Hepatocyte (in vitro differentiated cells): ENCODE measurements at regions not wholly inside any gene's neighbourhood (a gene's known extent, or its start where the extent isn't known, plus 50 kb on each side); places are given as distances from the start of the nearest gene placed in this dataset.

Source experiments
- EZH2 ChIP-seq: fragments of 200-600 bp; sonication (generic); IDR thresholded peaks from 2 replicates; pipeline ENCODE4 v1.6.1; 2016; ENCODE audit warnings: antibody characterized with exemption, mild to moderate bottlenecking, borderline replicate concordance
- EZH2phosphoT487 ChIP-seq: fragments of 200-600 bp; sonication (generic); IDR thresholded peaks from one replicate; pipeline ENCODE4 v1.6.1; 2018; ENCODE audit warnings: antibody characterized with exemption, mild to moderate bottlenecking, low read depth, moderate library complexity; ENCODE audit not compliant: unreplicated experiment, severe bottlenecking
- TF ChIP-seq, protein P1 (sequence below): fragments of 200-600 bp; sonication (generic); IDR thresholded peaks from 2 replicates; pipeline ENCODE4 v1.5.1; 2016; ENCODE audit warnings: antibody characterized with exemption, mild to moderate bottlenecking; ENCODE audit not compliant: poor library complexity

- TF ChIP-seq, protein P1, sequence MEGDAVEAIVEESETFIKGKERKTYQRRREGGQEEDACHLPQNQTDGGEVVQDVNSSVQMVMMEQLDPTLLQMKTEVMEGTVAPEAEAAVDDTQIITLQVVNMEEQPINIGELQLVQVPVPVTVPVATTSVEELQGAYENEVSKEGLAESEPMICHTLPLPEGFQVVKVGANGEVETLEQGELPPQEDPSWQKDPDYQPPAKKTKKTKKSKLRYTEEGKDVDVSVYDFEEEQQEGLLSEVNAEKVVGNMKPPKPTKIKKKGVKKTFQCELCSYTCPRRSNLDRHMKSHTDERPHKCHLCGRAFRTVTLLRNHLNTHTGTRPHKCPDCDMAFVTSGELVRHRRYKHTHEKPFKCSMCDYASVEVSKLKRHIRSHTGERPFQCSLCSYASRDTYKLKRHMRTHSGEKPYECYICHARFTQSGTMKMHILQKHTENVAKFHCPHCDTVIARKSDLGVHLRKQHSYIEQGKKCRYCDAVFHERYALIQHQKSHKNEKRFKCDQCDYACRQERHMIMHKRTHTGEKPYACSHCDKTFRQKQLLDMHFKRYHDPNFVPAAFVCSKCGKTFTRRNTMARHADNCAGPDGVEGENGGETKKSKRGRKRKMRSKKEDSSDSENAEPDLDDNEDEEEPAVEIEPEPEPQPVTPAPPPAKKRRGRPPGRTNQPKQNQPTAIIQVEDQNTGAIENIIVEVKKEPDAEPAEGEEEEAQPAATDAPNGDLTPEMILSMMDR, result no peak
- TF ChIP-seq EZH2 (no peak), EZH2phosphoT487 (no peak)
These were observed 120.6 kb downstream of the FCRL5 start for GRCh38 chr1:157431751-157432150.
